ENCODE measurements at regions not wholly inside any gene's neighbourhood (a gene's known extent, or its start where the extent isn't known, plus 50 kb on each side); places are given as distances from the start of the nearest gene placed in this dataset.

DNA sequence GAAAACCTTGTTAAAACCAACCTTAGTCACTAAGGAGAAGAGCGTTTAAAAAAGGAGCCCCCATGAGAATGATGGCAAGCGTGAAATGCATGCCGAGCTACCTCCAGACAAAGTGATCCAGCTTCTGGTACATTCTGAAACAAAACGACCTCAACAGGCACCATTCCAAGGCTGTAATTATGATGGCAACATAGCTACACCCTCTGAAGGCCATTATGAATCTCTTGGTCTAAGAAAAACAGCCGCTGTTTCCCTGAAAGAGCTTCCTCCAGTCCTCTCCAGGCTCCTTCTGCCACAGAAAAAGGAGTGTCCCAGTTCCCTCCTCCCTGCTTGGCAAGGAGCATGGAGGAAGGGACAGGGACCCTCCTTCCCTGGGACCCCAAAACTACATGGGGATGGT, 50.0 kb upstream of the ABLIM1 start:
- no peak overlapping the region for H3K4me3 ChIP-seq (ENCODE audit: low read length)
- TF ChIP-seq, protein P1, sequence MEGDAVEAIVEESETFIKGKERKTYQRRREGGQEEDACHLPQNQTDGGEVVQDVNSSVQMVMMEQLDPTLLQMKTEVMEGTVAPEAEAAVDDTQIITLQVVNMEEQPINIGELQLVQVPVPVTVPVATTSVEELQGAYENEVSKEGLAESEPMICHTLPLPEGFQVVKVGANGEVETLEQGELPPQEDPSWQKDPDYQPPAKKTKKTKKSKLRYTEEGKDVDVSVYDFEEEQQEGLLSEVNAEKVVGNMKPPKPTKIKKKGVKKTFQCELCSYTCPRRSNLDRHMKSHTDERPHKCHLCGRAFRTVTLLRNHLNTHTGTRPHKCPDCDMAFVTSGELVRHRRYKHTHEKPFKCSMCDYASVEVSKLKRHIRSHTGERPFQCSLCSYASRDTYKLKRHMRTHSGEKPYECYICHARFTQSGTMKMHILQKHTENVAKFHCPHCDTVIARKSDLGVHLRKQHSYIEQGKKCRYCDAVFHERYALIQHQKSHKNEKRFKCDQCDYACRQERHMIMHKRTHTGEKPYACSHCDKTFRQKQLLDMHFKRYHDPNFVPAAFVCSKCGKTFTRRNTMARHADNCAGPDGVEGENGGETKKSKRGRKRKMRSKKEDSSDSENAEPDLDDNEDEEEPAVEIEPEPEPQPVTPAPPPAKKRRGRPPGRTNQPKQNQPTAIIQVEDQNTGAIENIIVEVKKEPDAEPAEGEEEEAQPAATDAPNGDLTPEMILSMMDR (conservative IDR thresholded peaks at IDR 0.05; ENCODE audit: low read depth, low read length): no peak
- no peak for DNase-seq (ENCODE audit: low read depth)

DNA sequence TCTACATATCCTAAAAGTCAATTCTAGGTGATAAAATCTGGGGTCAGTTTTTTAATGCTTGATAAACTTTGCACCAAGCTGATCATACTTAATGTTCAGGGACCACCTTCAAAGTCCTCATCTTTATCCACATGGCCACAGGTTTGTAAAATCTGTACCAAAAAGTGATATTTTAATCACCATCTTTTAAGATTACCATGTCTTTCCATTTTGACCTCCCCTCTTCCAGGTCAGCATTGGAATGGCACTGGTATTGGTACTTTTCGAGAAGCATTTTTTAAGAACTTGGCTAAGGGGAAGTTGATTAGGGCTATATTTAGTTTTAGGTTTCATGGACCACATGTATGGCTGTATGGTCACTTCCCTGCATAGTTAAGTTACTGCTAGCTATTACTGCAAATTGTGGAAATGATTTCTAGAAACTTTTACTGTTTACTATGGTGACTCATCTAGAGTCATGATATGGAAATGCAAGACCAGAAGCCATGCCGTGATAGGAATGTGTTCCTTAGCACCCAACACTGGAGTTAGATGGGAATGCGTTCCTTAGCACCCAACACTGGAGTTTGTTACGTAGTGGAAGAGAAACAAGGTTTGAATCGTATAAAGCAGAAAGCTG, 50.8 kb upstream of the ABLIM1 start:
- no peak for DNase-seq (ENCODE audit: low read depth)
- TF ChIP-seq, protein P1 (conservative IDR thresholded peaks at IDR 0.05; ENCODE audit: low read depth, low read length): no peak
- H3K4me3 ChIP-seq (ENCODE audit: low read length): no peak overlapping the region

DNA sequence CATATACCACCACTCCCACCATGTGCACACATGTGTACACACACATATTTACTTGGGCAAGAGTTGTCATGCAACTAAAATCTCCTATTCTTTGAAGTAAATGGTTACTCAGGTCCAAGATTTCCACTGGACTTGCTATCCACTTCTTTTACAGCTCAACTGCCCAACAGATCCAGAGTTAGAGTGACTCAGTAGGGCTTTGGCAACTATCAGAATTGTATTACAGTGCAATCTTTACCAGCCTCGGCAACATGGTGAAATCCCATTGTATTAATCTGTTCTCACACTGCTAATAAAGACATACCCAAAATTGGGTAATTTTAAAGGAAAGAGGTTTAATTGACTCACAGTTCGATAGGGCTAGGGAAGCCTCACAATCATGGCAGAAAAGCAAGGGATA, 51.9 kb upstream of the ABLIM1 start:
- DNase-seq (ENCODE audit: low read depth): no peak
- H3K4me3 ChIP-seq (ENCODE audit: low read length): no peak overlapping the region
- TF ChIP-seq, protein P1 (conservative IDR thresholded peaks at IDR 0.05; ENCODE audit: low read depth, low read length): no peak

DNA sequence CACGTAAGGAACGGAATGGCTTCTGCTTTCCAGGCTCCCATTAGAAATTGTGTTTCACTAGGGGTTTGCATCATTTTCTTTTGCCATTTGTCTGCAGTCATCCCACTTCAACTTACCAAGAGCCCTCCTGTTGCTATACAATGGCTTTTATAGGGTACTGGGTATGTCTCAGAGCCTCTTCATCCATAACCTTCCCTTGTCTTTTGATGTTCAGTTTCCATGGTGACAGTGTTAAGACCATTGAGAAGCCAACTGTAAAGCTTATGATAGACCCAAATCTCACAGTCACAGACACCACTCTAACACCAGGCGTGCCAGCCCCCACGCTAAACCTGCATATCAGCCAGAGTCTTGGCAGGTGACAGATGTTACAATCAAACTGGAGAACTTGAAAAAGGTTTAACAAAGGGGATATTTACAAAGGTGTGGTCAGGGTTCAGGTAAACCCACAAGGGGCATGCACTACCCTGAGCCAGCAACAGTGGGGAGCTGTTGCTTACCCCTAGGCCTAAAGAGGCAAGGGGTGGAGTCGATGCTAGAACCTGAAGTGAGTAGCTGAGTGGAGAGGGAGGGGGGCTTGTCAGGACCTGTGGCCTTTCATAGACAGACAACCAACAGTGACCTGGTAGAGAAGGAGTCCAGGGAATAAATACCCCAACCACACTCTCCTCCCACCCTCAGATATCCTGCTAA, 53.2 kb upstream of the ABLIM1 start:
- H3K4me3 ChIP-seq (ENCODE audit: low read length): no peak overlapping the region
- TF ChIP-seq, protein P1 (conservative IDR thresholded peaks at IDR 0.05; ENCODE audit: low read depth, low read length): no peak
- DNase-seq (ENCODE audit: low read depth): no peak

DNA sequence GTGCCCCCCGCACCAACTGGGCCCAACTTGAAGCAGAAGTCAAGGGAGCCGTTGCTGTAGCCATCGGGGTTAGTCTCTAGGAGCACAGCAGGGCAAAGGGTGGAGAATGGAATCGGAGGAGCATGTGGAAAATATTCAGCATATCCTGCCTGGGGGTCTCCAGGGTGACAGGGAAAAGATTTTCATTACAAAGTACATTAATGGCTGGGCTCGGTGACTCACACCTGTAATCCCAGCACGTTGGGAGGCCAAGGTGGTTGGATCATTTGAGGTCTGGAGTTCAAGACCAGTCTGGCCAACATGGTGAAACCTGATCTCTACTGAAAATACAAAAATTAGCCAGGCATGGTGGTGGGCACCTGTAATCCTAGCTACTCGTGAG, 53.8 kb upstream of the ABLIM1 start:
- TF ChIP-seq, protein P1 (conservative IDR thresholded peaks at IDR 0.05; ENCODE audit: low read depth, low read length): no peak
- no peak for DNase-seq (ENCODE audit: low read depth)
- H3K4me3 ChIP-seq (ENCODE audit: low read length): no peak overlapping the region

DNA sequence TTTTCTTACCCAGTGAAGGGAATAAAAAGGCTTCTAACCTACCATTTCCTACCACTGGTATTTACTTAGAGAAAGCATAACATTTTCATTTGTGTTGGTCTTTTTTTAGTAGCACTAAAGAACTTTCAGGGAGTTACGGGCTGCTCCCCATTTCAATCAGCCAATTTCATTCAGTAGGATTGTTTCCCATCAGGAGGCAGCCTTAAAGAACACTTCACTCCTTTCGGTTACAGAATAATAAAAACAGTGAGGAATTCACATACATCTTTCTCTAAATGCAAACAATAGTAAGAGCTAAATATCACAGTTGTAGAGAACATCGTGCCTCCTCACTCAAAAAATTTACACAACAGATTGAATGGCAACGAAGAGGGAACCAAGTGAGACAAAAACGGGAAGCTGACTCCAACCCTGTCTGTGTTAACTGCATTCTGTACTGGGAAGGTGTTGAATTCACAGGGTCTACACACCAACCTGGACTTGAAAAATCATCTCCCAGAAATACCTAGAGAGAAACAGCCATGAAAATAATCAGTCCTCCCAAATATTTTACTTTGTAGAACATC, 55.5 kb upstream of the ABLIM1 start:
- no peak for DNase-seq (ENCODE audit: low read depth)
- no peak overlapping the region for H3K4me3 ChIP-seq (ENCODE audit: low read length)
- TF ChIP-seq, protein P1 (conservative IDR thresholded peaks at IDR 0.05; ENCODE audit: low read depth, low read length): no peak

DNA sequence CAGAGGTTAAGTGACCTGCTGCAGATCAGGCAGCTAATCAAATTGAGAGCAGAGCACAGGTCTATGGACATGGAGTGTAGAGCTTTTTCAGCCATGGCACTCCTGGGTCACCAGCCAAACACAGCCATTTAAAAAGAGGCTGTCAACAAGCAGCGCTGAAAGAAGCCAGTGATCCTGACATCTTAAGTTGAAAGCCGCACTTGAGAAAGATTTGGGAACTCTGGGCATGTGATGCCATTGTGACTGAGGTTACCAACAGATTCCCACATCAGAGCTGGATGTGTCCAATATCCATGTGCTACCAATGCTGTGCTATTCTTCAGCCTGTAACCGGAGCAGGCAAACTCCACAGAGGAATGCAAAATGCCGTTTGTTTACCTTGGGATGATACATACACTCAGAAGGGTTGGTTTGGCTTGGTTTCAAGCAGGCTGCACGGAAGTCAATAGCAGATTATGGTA, 56.2 kb upstream of the ABLIM1 start:
- DNase-seq (ENCODE audit: low read depth): peak; percentile 84
- no peak overlapping the region for H3K4me3 ChIP-seq (ENCODE audit: low read length)

More for the DNA sequence above, 56.2 kb upstream of the ABLIM1 start:
- TF ChIP-seq, protein P1 (conservative IDR thresholded peaks at IDR 0.05; ENCODE audit: low read depth, low read length): no peak
